OCI-LY1 (cell line): ENCODE measurements at regions not wholly inside any gene's neighbourhood (a gene's known extent, or its start where the extent isn't known, plus 50 kb on each side); places are given as distances from the start of the nearest gene placed in this dataset.

ENCODE experiments used
- H2AFZ ChIP-seq: fragments of 200-600 bp; sonication (generic), shearing (Covaris generic); 2 replicates; pipeline ENCODE4 v1.6.0; 2014; ENCODE audit warnings: antibody characterized with exemption, mild to moderate bottlenecking, low read length
- H3F3A ChIP-seq: fragments of 200-600 bp; sonication (generic), shearing (Covaris generic); 2 replicates; pipeline ENCODE4 v1.6.0; 2014; ENCODE audit warnings: mild to moderate bottlenecking, antibody characterized with exemption, low read length, moderate library complexity; ENCODE audit not compliant: insufficient read depth
- H3K27ac ChIP-seq: fragments of 200-600 bp; sonication (generic); 2 replicates; pipeline ENCODE4 v1.5.1; 2014; ENCODE audit warnings: low read length, mixed run types, mild to moderate bottlenecking, low read depth; ENCODE audit not compliant: poor library complexity, severe bottlenecking
- H3K27me3 ChIP-seq: fragments of 200-600 bp; sonication (generic); 2 replicates; pipeline ENCODE4 v1.6.0; 2014; ENCODE audit warnings: antibody characterized with exemption, mild to moderate bottlenecking, low read length, moderate library complexity; ENCODE audit not compliant: insufficient read depth
- H3K36me3 ChIP-seq: fragments of 200-600 bp; sonication (generic); 2 replicates; pipeline ENCODE4 v1.6.1; 2014; ENCODE audit warnings: mild to moderate bottlenecking, antibody characterized with exemption, low read length, moderate library complexity, mixed read lengths; ENCODE audit not compliant: insufficient read depth
- H3K4me1 ChIP-seq: fragments of 200-600 bp; sonication (generic); 2 replicates; pipeline ENCODE4 v1.5.1; 2014; ENCODE audit warnings: mild to moderate bottlenecking, low read length, moderate library complexity; ENCODE audit not compliant: insufficient read depth, severe bottlenecking
- H3K4me2 ChIP-seq: fragments of 200-600 bp; sonication (generic), shearing (Covaris generic); 2 replicates; pipeline ENCODE4 v1.6.1; 2014; ENCODE audit warnings: low read length
- H3K4me3 ChIP-seq: fragments of 200-600 bp; sonication (generic); 2 replicates; pipeline ENCODE4 v1.5.1; 2014; ENCODE audit warnings: low read length, low read depth, mild to moderate bottlenecking, mixed read lengths; ENCODE audit not compliant: poor library complexity, severe bottlenecking
- H3K79me2 ChIP-seq: fragments of 200-600 bp; shearing (Covaris generic); 2 replicates; pipeline ENCODE4 v1.6.1; 2016; ENCODE audit warnings: mixed run types, low read length, mixed read lengths; ENCODE audit not compliant: insufficient read depth
- H3K9ac ChIP-seq: fragments of 200-600 bp; sonication (generic), shearing (Covaris generic); 2 replicates; pipeline ENCODE4 v1.6.1; 2014; ENCODE audit warnings: mild to moderate bottlenecking, low read length, mixed read lengths
- H3K9me2 ChIP-seq: fragments of 200-600 bp; sonication (generic), shearing (Covaris generic); 2 replicates; pipeline ENCODE4 v1.6.1; 2014; ENCODE audit warnings: low read depth, mild to moderate bottlenecking, low read length, mixed read lengths
- H3K9me3 ChIP-seq: fragments of 200-600 bp; shearing (Covaris generic); 2 replicates; pipeline ENCODE4 v1.6.1; 2014; ENCODE audit warnings: low read length, mixed read lengths
- H4K20me1 ChIP-seq: fragments of 200-600 bp; sonication (generic), shearing (Covaris generic); 2 replicates; pipeline ENCODE4 v1.6.0; 2016; ENCODE audit warnings: mild to moderate bottlenecking, low read length; ENCODE audit not compliant: insufficient read depth
- CTCF ChIP-seq: fragments of 200-600 bp; sonication (generic), shearing (Covaris generic); IDR thresholded peaks from 2 replicates; pipeline ENCODE4 v1.5.1; 2017; ENCODE audit warnings: mild to moderate bottlenecking, antibody characterized with exemption, low read length, moderate library complexity, mixed read lengths
- EZH2 ChIP-seq: fragments of 200-600 bp; sonication (generic), shearing (Covaris generic); IDR thresholded peaks from 2 replicates; pipeline ENCODE4 v1.8.0; 2017; ENCODE audit warnings: borderline replicate concordance, mixed run types, mild to moderate bottlenecking, antibody characterized with exemption, low read length, moderate library complexity, mixed read lengths

GRCh38 chr15:94130504-94130903, 100.9 kb upstream of the MCTP2 start:
- Histone ChIP-seq H3K4me3 (no peak overlapping the region), H3K9me2 (no peaks in the 10 kb centered on the region), H3K9ac (no peak overlapping the region), H3K9me3 (no peaks in the 10 kb centered on the region), H3K4me1 (no peaks in the 10 kb centered on the region), H3K4me2 (no peak overlapping the region), H3K27ac (no peak overlapping the region), H2AFZ (no peak overlapping the region), H3K27me3 (no peaks in the 10 kb centered on the region), H4K20me1 (no peaks in the 10 kb centered on the region), H3K79me2 (no peaks in the 10 kb centered on the region), H3F3A (no peaks in the 10 kb centered on the region), H3K36me3 (no peaks in the 10 kb centered on the region)
- TF ChIP-seq CTCF (no peak), EZH2 (no peak)

GRCh38 chr15:94127006-94127405, 104.4 kb upstream of the MCTP2 start:
- Histone ChIP-seq H3K36me3 (no peaks in the 10 kb centered on the region), H3F3A (no peaks in the 10 kb centered on the region), H3K4me1 (no peaks in the 10 kb centered on the region), H3K9ac (no peak overlapping the region), H4K20me1 (no peaks in the 10 kb centered on the region), H2AFZ (no peak overlapping the region), H3K4me2 (no peak overlapping the region), H3K9me3 (no peaks in the 10 kb centered on the region), H3K4me3 (no peak overlapping the region), H3K27me3 (no peaks in the 10 kb centered on the region), H3K27ac (no peak overlapping the region), H3K9me2 (no peaks in the 10 kb centered on the region), H3K79me2 (no peaks in the 10 kb centered on the region)
- no peak for TF ChIP-seq CTCF
- TF ChIP-seq EZH2, result no peak

GRCh38 chr15:94125698-94126097, 105.7 kb upstream of the MCTP2 start:
- no peaks in the 10 kb centered on the region for H3K36me3 ChIP-seq
- H3K27me3 ChIP-seq, result no peaks in the 10 kb centered on the region
- no peak overlapping the region for H3K27ac ChIP-seq
- H3K4me2 ChIP-seq, result no peak overlapping the region
- no peak overlapping the region for H2AFZ ChIP-seq
- no peak overlapping the region for H3K4me3 ChIP-seq
- H3K9me3 ChIP-seq, result no peaks in the 10 kb centered on the region
- no peaks in the 10 kb centered on the region for H3K4me1 ChIP-seq
- H3K9me2 ChIP-seq, result no peaks in the 10 kb centered on the region
- TF ChIP-seq EZH2 (no peak), CTCF (no peak)
- no peaks in the 10 kb centered on the region for H3F3A ChIP-seq
- H3K79me2 ChIP-seq, result no peaks in the 10 kb centered on the region
- no peaks in the 10 kb centered on the region for H4K20me1 ChIP-seq
- no peak overlapping the region for H3K9ac ChIP-seq
